IPS DF 6.9 (cell line): ENCODE measurements at regions not wholly inside any gene's neighbourhood (a gene's known extent, or its start where the extent isn't known, plus 50 kb on each side); places are given as distances from the start of the nearest gene placed in this dataset.

Experiments used
- DNase-seq: peaks from one replicate; pipeline ENCODE4 v3.0.0-alpha.2; 2013; ENCODE audit warnings: low read depth, low spot score
- H3K27ac ChIP-seq: one replicate; pipeline ENCODE4 v1.5.1; 2013; ENCODE audit warnings: low read length, control low read depth
- H3K27me3 ChIP-seq: 2 replicates; pipeline ENCODE4 v1.6.1; 2013; ENCODE audit warnings: mild to moderate bottlenecking, low read length; ENCODE audit not compliant: control insufficient read depth, insufficient read depth
- H3K36me3 ChIP-seq: 2 replicates; pipeline ENCODE4 v1.6.1; 2013; ENCODE audit warnings: low read length; ENCODE audit not compliant: control insufficient read depth, insufficient read depth
- H3K4me1 ChIP-seq: 2 replicates; pipeline ENCODE4 v1.6.1; 2013; ENCODE audit warnings: low read length; ENCODE audit not compliant: control insufficient read depth, insufficient read depth
- H3K4me3 ChIP-seq: 2 replicates; pipeline ENCODE4 v1.5.1; 2013; ENCODE audit warnings: mild to moderate bottlenecking, low read length
- H3K9me3 ChIP-seq: 2 replicates; pipeline ENCODE4 v1.6.1; 2013; ENCODE audit warnings: low read length, inconsistent platforms; ENCODE audit not compliant: control insufficient read depth, insufficient read depth
- WGBS: extraction: QIAGEN DNeasy Blood & Tissue Kit; methylation state at CpG from one replicate; pipeline ENCODE4 v1.1.7; 2013; ENCODE audit warnings: mixed read lengths, missing lambda C conversion rate; ENCODE audit not compliant: insufficient read length, insufficient coverage; 5-methylcytosine and 5-hydroxymethylcytosine counted together

GRCh38 chr6:164148788-164149187 lies 734.3 kb downstream of the QKI start:
- no peak for DNase-seq
- no peaks in the 10 kb centered on the region for H3K4me1 ChIP-seq
- no peaks in the 10 kb centered on the region for H3K9me3 ChIP-seq
- H3K27me3 ChIP-seq = no peaks in the 10 kb centered on the region
- H3K27ac ChIP-seq = no peak overlapping the region
- no peak overlapping the region for H3K4me3 ChIP-seq
- no CpG with 5 or more reads among the region's 1 CpG for WGBS
- no peaks in the 10 kb centered on the region for H3K36me3 ChIP-seq

GRCh38 chr6:164144316-164144715 lies 729.8 kb downstream of the QKI start:
- no CpG with 5 or more reads among the region's 13 CpGs for WGBS

DNA sequence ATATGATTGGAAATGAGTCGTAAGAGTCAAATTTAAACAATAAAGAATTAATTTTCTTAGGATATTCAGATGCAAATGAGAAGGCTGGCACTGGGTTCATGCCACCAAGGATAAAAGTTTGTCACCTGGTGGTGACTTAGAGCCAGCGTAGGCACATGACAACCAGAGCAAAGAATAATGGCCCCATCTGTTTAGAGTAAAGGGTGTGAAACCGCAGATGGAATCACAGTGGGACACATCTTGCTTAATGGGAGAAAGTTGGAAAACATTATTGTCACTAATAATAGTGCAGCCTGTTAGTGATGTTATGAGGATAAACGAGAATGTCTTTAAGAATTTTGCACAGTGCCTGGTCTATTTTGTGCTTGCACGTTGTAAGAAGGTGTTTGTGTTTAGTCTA lies 727.8 kb downstream of the QKI start:
- Histone ChIP-seq H3K4me3 (no peak overlapping the region), H3K4me1 (no peaks in the 10 kb centered on the region), H3K27me3 (no peaks in the 10 kb centered on the region), H3K27ac (no peak overlapping the region), H3K36me3 (no peaks in the 10 kb centered on the region), H3K9me3 (no peaks in the 10 kb centered on the region)
- 100% methylated on average over 1 of the region's 5 CpGs for WGBS
- no peak for DNase-seq

More at GRCh38 chr6:164144316-164144715, 729.8 kb downstream of the QKI start:
- no peak overlapping the region for H3K4me3 ChIP-seq
- no peaks in the 10 kb centered on the region for H3K4me1 ChIP-seq
- no peak for DNase-seq
- H3K27ac ChIP-seq = no peak overlapping the region
- no peaks in the 10 kb centered on the region for H3K27me3 ChIP-seq
- H3K9me3 ChIP-seq = no peaks in the 10 kb centered on the region
- no peaks in the 10 kb centered on the region for H3K36me3 ChIP-seq

DNA sequence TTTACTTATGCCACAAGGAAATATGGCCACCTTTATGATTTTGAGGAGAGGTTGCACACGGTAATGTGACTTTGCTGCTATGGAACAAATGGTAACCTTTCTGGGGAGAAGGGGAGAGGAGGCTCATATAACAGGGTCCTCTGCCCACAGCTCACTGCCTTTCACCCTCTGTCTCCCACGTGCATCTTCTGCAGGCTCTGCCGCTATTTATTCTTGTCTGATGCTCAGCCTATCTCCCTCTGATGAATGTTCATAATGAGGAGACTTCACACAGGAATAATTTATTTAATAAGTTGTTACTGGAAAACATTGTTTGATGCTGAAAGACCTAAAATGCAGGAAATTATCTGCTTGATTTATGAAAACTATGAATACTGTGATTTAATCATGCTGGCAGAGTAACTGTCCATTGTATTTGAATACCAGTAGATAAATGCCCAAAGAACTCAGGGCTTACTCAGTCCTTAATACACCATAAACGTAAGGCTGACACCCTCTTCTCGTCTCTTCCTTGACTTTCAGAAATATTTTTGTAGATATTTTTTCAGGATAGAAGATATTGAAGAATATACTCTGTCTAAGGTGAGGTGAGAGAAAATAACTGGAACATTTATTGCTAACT lies 721.1 kb downstream of the QKI start:
- no peaks in the 10 kb centered on the region for H3K36me3 ChIP-seq
- H3K4me3 ChIP-seq = no peak overlapping the region
- DNase-seq = no peak
- WGBS = no CpG with 5 or more reads among the region's 5 CpGs
- no peak overlapping the region for H3K27ac ChIP-seq
- no peaks in the 10 kb centered on the region for H3K27me3 ChIP-seq
- no peaks in the 10 kb centered on the region for H3K4me1 ChIP-seq
- H3K9me3 ChIP-seq = no peaks in the 10 kb centered on the region; the same call in 1 of the 2 replicates

DNA sequence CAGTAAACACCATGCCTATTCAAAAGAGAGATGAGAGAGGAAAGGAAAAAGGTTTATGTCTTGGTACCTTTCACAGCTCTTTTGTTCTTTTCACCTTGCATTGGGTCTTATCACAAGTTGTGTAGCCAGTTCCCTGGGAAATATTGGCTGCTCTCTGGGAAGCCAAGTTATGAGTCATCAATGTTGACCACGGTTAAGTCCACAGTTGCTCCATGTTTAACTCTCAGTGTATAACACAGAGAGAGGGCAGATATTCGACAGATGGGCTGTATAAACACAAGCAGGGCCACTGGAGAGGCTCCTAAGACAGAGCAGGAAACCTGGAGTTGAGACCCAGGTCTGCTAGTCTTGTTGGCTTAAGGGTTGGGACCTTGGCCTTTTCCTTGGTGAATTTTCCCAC lies 718.6 kb downstream of the QKI start:
- no peaks in the 10 kb centered on the region; the same call in 1 of the 2 replicates for H3K9me3 ChIP-seq
- no peak for DNase-seq
- no peak overlapping the region for H3K4me3 ChIP-seq
- no peaks in the 10 kb centered on the region for H3K4me1 ChIP-seq
- H3K27me3 ChIP-seq = no peaks in the 10 kb centered on the region
- no CpG with 5 or more reads among the region's 2 CpGs for WGBS
- H3K36me3 ChIP-seq = no peaks in the 10 kb centered on the region
- no peak overlapping the region for H3K27ac ChIP-seq

DNA sequence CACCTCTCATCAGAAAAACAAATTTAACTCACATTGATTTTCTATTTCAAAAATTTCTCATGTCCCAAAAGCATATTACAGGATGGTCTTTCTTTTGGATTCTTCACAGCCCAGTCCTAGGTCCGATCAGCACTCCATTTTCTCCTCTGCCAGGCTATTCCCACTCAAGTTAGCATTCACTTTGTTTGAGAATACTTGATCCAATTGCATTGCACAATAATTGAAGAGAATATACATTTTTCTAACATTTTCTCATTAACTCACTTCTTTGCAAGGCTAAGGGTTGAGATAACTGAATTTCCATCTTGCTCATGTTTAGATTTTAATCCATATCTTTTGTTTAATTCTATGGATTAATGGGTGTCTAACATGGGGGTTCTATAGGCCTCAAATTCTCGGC lies 716.1 kb downstream of the QKI start:
- no CpG with 5 or more reads among the region's 2 CpGs for WGBS
- no peak overlapping the region for H3K4me3 ChIP-seq
- H3K27me3 ChIP-seq = no peaks in the 10 kb centered on the region
- no peaks in the 10 kb centered on the region for H3K36me3 ChIP-seq
- no peaks in the 10 kb centered on the region; the same call in 1 of the 2 replicates for H3K9me3 ChIP-seq
- no peak overlapping the region for H3K27ac ChIP-seq
- H3K4me1 ChIP-seq = no peaks in the 10 kb centered on the region
- DNase-seq = no peak

GRCh38 chr6:164130151-164130550 lies 715.6 kb downstream of the QKI start:
- no peak for DNase-seq
- Histone ChIP-seq H3K36me3 (no peaks in the 10 kb centered on the region), H3K27me3 (no peaks in the 10 kb centered on the region), H3K4me3 (no peak overlapping the region), H3K4me1 (no peaks in the 10 kb centered on the region), H3K9me3 (no peaks in the 10 kb centered on the region), H3K27ac (no peak overlapping the region)
- no CpG with 5 or more reads among the region's 2 CpGs for WGBS

DNA sequence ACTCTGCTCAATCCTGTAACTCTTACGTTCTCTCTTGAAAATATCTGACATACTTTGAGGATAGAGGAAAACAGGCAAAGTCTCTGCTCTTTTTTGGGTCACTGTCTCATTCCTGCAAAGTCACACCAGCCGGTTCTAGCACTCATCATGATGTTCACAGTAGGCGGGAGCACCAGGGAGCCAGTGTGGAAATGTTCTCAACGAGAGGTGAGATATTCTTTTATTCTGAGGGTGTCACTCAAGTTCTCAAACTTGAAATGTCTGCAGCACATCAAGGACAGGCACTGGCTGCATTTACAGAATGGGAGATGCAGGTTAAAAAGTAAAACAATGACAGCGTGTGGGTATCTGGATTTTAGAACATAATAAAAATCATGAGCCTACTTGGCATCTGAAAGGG lies 714.7 kb downstream of the QKI start:
- Histone ChIP-seq H3K4me1 (no peaks in the 10 kb centered on the region), H3K27ac (no peak overlapping the region), H3K27me3 (no peaks in the 10 kb centered on the region), H3K9me3 (no peaks in the 10 kb centered on the region; the same call in 1 of the 2 replicates), H3K4me3 (no peak overlapping the region), H3K36me3 (no peaks in the 10 kb centered on the region)
- WGBS = no CpG with 5 or more reads among the region's 5 CpGs
- no peak for DNase-seq

DNA sequence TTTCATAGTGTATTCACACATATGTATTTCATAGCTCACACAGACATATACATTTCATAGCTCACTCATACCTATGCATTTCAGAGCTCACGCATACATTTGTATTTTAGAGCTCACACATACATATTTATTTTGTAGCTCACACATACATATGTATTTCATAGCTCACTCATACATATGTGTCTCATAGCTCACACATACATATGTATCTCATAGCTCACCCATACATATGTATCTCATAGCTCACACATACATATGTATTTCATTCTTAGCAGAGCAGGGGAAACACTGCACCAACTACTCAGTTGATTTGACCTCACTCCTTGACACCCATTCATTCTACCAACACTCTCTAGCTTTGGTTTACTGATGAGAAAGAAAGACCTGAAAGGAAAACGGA lies 713.6 kb downstream of the QKI start:
- Histone ChIP-seq H3K36me3 (no peaks in the 10 kb centered on the region), H3K9me3 (no peaks in the 10 kb centered on the region; the same call in 1 of the 2 replicates), H3K4me3 (no peak overlapping the region), H3K27me3 (no peaks in the 10 kb centered on the region), H3K27ac (no peak overlapping the region), H3K4me1 (no peaks in the 10 kb centered on the region)
- DNase-seq = no peak
- no CpG with 5 or more reads among the region's 2 CpGs for WGBS

DNA sequence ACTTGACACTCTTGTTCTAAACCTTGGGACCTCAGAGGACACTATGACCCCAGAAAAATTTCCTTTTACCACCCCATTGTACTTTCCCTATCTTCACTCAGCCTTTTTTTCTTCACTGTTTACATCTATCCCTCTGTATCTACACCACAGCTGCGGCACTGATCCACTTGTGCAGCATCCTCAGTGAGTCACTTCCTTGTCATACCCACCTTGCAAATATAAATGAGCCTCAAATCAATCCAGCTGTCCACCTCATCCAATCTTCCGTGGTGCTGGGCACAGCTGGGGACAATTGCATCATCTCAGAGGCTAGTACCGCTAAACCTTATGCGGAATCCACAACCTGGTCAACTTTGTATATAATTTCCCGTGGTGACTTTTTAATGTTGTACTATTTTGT lies 710.5 kb downstream of the QKI start:
- Histone ChIP-seq H3K4me1 (no peaks in the 10 kb centered on the region), H3K27me3 (no peaks in the 10 kb centered on the region), H3K36me3 (no peaks in the 10 kb centered on the region), H3K9me3 (no peaks in the 10 kb centered on the region; the same call in 1 of the 2 replicates), H3K4me3 (no peak overlapping the region), H3K27ac (no peak overlapping the region)
- DNase-seq = no peak
- no CpG with 5 or more reads among the region's 5 CpGs for WGBS

- Histone ChIP-seq H3K4me1 (no peaks in the 10 kb centered on the region), H3K36me3 (no peaks in the 10 kb centered on the region), H3K27me3 (no peaks in the 10 kb centered on the region), H3K27ac (no peak overlapping the region), H3K9me3 (no peaks in the 10 kb centered on the region; the same call in 1 of the 2 replicates), H3K4me3 (no peak overlapping the region)
- WGBS = no CpG with 5 or more reads among the region's 5 CpGs
- DNase-seq = no peak
Observed at GRCh38 chr6:164124473-164124872, 710.0 kb downstream of the QKI start.
